ENCODE measurements at regions not wholly inside any gene's neighbourhood (a gene's known extent, or its start where the extent isn't known, plus 50 kb on each side); places are given as distances from the start of the nearest gene placed in this dataset.

GRCh38 chr6:67594366-67594765, 1040.7 kb upstream of the ADGRB3 start:
- Mint-ChIP-seq H3K4me1 (no peaks in the 10 kb centered on the region), H3K36me3 (ENCODE audit: low read depth) (no peaks in the 10 kb centered on the region), H3K27me3 (ENCODE audit: low read depth) (no peaks in the 10 kb centered on the region), H3K9me3 (peaks cover 2% of the 10 kb centered on the region), H3K4me3 (no peak overlapping the region), H3K27ac (no peak overlapping the region)
- no peak for TF ChIP-seq CTCF (IDR thresholded peaks at IDR 0.05; ENCODE audit: unreplicated experiment in 3 of 3)

- Mint-ChIP-seq H3K27ac (no peak overlapping the region), H3K4me3 (no peak overlapping the region), H3K9me3 (peaks cover 3% of the 10 kb centered on the region), H3K4me1 (no peaks in the 10 kb centered on the region), H3K27me3 (ENCODE audit: low read depth) (no peaks in the 10 kb centered on the region), H3K36me3 (ENCODE audit: low read depth) (no peaks in the 10 kb centered on the region)
- TF ChIP-seq CTCF (IDR thresholded peaks at IDR 0.05; ENCODE audit: unreplicated experiment in 3 of 3): no peak
These were observed 1041.8 kb upstream of the ADGRB3 start for GRCh38 chr6:67593247-67593646.

- Mint-ChIP-seq H3K4me1 (no peaks in the 10 kb centered on the region), H3K4me3 (no peak overlapping the region), H3K9me3 (peaks cover 4% of the 10 kb centered on the region), H3K27me3 (ENCODE audit: low read depth) (no peaks in the 10 kb centered on the region), H3K27ac (no peak overlapping the region), H3K36me3 (ENCODE audit: low read depth) (no peaks in the 10 kb centered on the region)
- TF ChIP-seq CTCF (IDR thresholded peaks at IDR 0.05; ENCODE audit: unreplicated experiment in 3 of 3): no peak
These were observed 1043.2 kb upstream of the ADGRB3 start for GRCh38 chr6:67591910-67592309.

- H3K36me3 Mint-ChIP-seq (ENCODE audit: low read depth): no peaks in the 10 kb centered on the region
- H3K9me3 Mint-ChIP-seq: peaks cover 3% of the 10 kb centered on the region
- H3K4me1 Mint-ChIP-seq: no peaks in the 10 kb centered on the region
- H3K27ac Mint-ChIP-seq: no peak overlapping the region
- H3K27me3 Mint-ChIP-seq (ENCODE audit: low read depth): no peaks in the 10 kb centered on the region
- H3K4me3 Mint-ChIP-seq: no peak overlapping the region
- TF ChIP-seq CTCF (IDR thresholded peaks at IDR 0.05; ENCODE audit: unreplicated experiment in 3 of 3): no peak
These were observed 1067.2 kb upstream of the ADGRB3 start for GRCh38 chr6:67567842-67568241.

- no peak for TF ChIP-seq CTCF (IDR thresholded peaks at IDR 0.05; ENCODE audit: unreplicated experiment in 3 of 3)
- H3K4me3 Mint-ChIP-seq: no peak overlapping the region
- H3K27me3 Mint-ChIP-seq (ENCODE audit: low read depth): no peaks in the 10 kb centered on the region
- H3K27ac Mint-ChIP-seq: no peak overlapping the region
- no peaks in the 10 kb centered on the region for H3K36me3 Mint-ChIP-seq (ENCODE audit: low read depth)
- H3K4me1 Mint-ChIP-seq: no peaks in the 10 kb centered on the region
- no peaks in the 10 kb centered on the region for H3K9me3 Mint-ChIP-seq
These were observed 1071.4 kb upstream of the ADGRB3 start for GRCh38 chr6:67563671-67564070.

- Mint-ChIP-seq H3K36me3 (ENCODE audit: low read depth) (no peaks in the 10 kb centered on the region), H3K9me3 (peaks cover 7% of the 10 kb centered on the region), H3K4me1 (no peaks in the 10 kb centered on the region), H3K4me3 (no peak overlapping the region), H3K27ac (no peak overlapping the region), H3K27me3 (ENCODE audit: low read depth) (no peaks in the 10 kb centered on the region)
- TF ChIP-seq CTCF (IDR thresholded peaks at IDR 0.05; ENCODE audit: unreplicated experiment in 3 of 3): no peak
These were observed 1075.0 kb upstream of the ADGRB3 start for GRCh38 chr6:67560068-67560467.

Measured in nephron (organoid).